Thyroid gland (tissue), 4 donors: ENCODE measurements at regions not wholly inside any gene's neighbourhood (a gene's known extent, or its start where the extent isn't known, plus 50 kb on each side); places are given as distances from the start of the nearest gene placed in this dataset.

Experiments used
- POLR2A ChIP-seq, 2 donors: fragments of 450-650 bp; IDR thresholded peaks; one replicate each; pipeline ENCODE4 v1.6.1; 2017; ENCODE audit warnings: antibody characterized with exemption in 2 of 2, mild to moderate bottlenecking in 2 of 2, moderate library complexity in 1 of 2
- TF ChIP-seq, protein P1 (sequence below), 6 experiments: fragments of 200-600 bp in 3 of 6; fragments of 450-650 bp in 3 of 6; sonication (generic) in 3 of 6; IDR thresholded peaks; one replicate each; pipeline ENCODE4 v1.5.1; 2016 to 2019; ENCODE audit warnings: antibody characterized with exemption in 6 of 6, mild to moderate bottlenecking in 2 of 6, inconsistent platforms in 1 of 6, moderate library complexity in 1 of 6

DNA sequence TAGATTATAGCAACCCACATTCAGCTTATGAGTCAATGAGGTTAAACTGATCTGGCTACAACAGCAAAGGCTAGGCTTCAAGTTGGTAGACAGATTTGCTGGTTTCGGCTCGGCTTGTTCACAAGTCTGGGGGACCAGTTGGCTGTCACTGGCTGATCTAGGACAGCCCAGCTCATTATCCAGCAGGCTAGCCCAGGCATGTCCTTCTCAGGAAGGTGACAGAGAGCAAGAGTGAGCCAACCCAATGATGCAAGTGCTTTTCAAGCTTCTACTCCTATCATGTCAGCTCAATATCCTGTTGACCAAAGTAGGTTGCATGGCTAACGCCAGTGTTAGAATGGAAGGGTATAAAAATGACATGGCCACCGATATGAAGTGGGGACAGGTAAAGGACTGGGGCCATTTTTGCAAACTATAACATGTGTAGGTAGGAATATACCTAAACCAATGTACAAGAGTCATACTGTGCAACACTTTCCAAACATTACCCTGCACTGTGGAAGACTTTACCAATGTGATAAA lies 220.9 kb upstream of the SOX21 start:
- TF ChIP-seq, protein P1, sequence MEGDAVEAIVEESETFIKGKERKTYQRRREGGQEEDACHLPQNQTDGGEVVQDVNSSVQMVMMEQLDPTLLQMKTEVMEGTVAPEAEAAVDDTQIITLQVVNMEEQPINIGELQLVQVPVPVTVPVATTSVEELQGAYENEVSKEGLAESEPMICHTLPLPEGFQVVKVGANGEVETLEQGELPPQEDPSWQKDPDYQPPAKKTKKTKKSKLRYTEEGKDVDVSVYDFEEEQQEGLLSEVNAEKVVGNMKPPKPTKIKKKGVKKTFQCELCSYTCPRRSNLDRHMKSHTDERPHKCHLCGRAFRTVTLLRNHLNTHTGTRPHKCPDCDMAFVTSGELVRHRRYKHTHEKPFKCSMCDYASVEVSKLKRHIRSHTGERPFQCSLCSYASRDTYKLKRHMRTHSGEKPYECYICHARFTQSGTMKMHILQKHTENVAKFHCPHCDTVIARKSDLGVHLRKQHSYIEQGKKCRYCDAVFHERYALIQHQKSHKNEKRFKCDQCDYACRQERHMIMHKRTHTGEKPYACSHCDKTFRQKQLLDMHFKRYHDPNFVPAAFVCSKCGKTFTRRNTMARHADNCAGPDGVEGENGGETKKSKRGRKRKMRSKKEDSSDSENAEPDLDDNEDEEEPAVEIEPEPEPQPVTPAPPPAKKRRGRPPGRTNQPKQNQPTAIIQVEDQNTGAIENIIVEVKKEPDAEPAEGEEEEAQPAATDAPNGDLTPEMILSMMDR (IDR thresholded peaks at IDR 0.05), result no peak
- no peak for TF ChIP-seq POLR2A (IDR thresholded peaks at IDR 0.05)
